Cardiac muscle cell (in vitro differentiated cells and primary cell): ENCODE measurements at regions not wholly inside any gene's neighbourhood (a gene's known extent, or its start where the extent isn't known, plus 50 kb on each side); places are given as distances from the start of the nearest gene placed in this dataset.

Source experiments
- DNase-seq, 2 donors: peaks; one replicate each; pipeline versions ENCODE4 v3.0.0 to v3.0.0-alpha.2; 2010 to 2017; ENCODE audit warnings: low read depth in 1 of 2, low spot score in 1 of 2
- H3K27ac ChIP-seq: fragments of 200-600 bp; sonication (generic); 2 replicates; pipeline ENCODE4 v1.5.1; 2016
- H3K27me3 ChIP-seq: fragments of 200-600 bp; sonication (generic); 2 replicates; pipeline ENCODE4 v1.6.0; 2016; ENCODE audit warnings: control low read depth
- H3K36me3 ChIP-seq: fragments of 200-600 bp; sonication (generic); 2 replicates; pipeline ENCODE4 v1.5.1; 2016; ENCODE audit warnings: control low read depth
- H3K4me1 ChIP-seq: fragments of 200-600 bp; sonication (generic); 2 replicates; pipeline ENCODE4 v1.8.1; 2017; ENCODE audit warnings: low read depth, mild to moderate bottlenecking, mixed run types
- H3K4me3 ChIP-seq: fragments of 200-600 bp; sonication (generic); 2 replicates; pipeline ENCODE4 v1.5.1; 2016; ENCODE audit warnings: mild to moderate bottlenecking
- H3K9me3 ChIP-seq: fragments of 200-600 bp; sonication (generic); 2 replicates; pipeline ENCODE4 v1.5.1; 2017; ENCODE audit warnings: low read depth, mild to moderate bottlenecking, control low read depth
- CTCF ChIP-seq: IDR thresholded peaks from 2 replicates; pipeline ENCODE4 v1.5.1; 2012; ENCODE audit warnings: low read depth, mild to moderate bottlenecking, low read length

- no peak for DNase-seq
- Histone ChIP-seq H3K27me3 (no peaks in the 10 kb centered on the region), H3K27ac (no peak overlapping the region), H3K9me3 (no peaks in the 10 kb centered on the region), H3K36me3 (no peaks in the 10 kb centered on the region), H3K4me3 (no peak overlapping the region), H3K4me1 (no peaks in the 10 kb centered on the region)
- TF ChIP-seq CTCF: no peak
Observed at GRCh38 chr2:228845162-228845925, 425.7 kb downstream of the PID1 start.

GRCh38 chr2:228841877-228842276 is 429.2 kb downstream of the PID1 start:
- H3K4me1 ChIP-seq: no peaks in the 10 kb centered on the region
- no peak overlapping the region for H3K27ac ChIP-seq
- no peak overlapping the region for H3K4me3 ChIP-seq
- H3K27me3 ChIP-seq: no peaks in the 10 kb centered on the region
- no peaks in the 10 kb centered on the region for H3K9me3 ChIP-seq
- DNase-seq: peak in 1 of 2 donors; percentile 68
- H3K36me3 ChIP-seq: no peaks in the 10 kb centered on the region
- no peak for TF ChIP-seq CTCF

- no peaks in the 10 kb centered on the region for H3K9me3 ChIP-seq
- H3K27me3 ChIP-seq: no peaks in the 10 kb centered on the region
- no peak overlapping the region for H3K27ac ChIP-seq
- TF ChIP-seq CTCF: no peak
- H3K36me3 ChIP-seq: no peaks in the 10 kb centered on the region
- DNase-seq: peak in 1 of 2 donors; percentile 21
- no peak overlapping the region for H3K4me3 ChIP-seq
- H3K4me1 ChIP-seq: no peaks in the 10 kb centered on the region
Observed at GRCh38 chr2:228841475-228841874, 429.6 kb downstream of the PID1 start.

GRCh38 chr2:228840743-228841114 is 430.4 kb downstream of the PID1 start:
- H3K4me3 ChIP-seq: no peak overlapping the region
- H3K27me3 ChIP-seq: no peaks in the 10 kb centered on the region
- no peaks in the 10 kb centered on the region for H3K36me3 ChIP-seq
- no peaks in the 10 kb centered on the region for H3K9me3 ChIP-seq
- TF ChIP-seq CTCF: no peak
- no peak for DNase-seq
- H3K4me1 ChIP-seq: no peaks in the 10 kb centered on the region
- H3K27ac ChIP-seq: no peak overlapping the region

GRCh38 chr2:228840113-228840742 is 430.9 kb downstream of the PID1 start:
- no peak for DNase-seq
- Histone ChIP-seq H3K4me3 (no peak overlapping the region), H3K27ac (no peak overlapping the region), H3K36me3 (no peaks in the 10 kb centered on the region), H3K27me3 (no peaks in the 10 kb centered on the region), H3K9me3 (no peaks in the 10 kb centered on the region), H3K4me1 (no peaks in the 10 kb centered on the region)
- no peak for TF ChIP-seq CTCF
